ENCODE measurements at regions not wholly inside any gene's neighbourhood (a gene's known extent, or its start where the extent isn't known, plus 50 kb on each side); places are given as distances from the start of the nearest gene placed in this dataset.

- no peak overlapping the region for H3K9ac ChIP-seq (ENCODE audit: low read depth, low read length)
These were observed 908.9 kb upstream of the GYPC start for GRCh38 chr2:125747165-125747425.

More at GRCh38 chr2:125747165-125747425, 908.9 kb upstream of the GYPC start:
- H3K4ac ChIP-seq (ENCODE audit: low read depth, low read length), result no peak overlapping the region
- H3K9me3 ChIP-seq (ENCODE audit: control insufficient read depth, insufficient read depth, low read length), result peaks cover 16% of the 10 kb centered on the region
- no TSS peak for BruUV-seq (replicated peaks)
- no peak overlapping the region for H2AFZ ChIP-seq (replicated peaks; ENCODE audit: low read length, poor library complexity)
- no peak for ATAC-seq (ENCODE audit: low read depth)
- H2BK5ac ChIP-seq (ENCODE audit: low read depth, low read length, poor library complexity, severe bottlenecking), result no peak overlapping the region
- POLR2A ChIA-PET (ENCODE audit: unreplicated experiment), result no interaction called here
- no peaks in the 10 kb centered on the region for H3K4me1 ChIP-seq (ENCODE audit: control insufficient read depth, insufficient read depth, low read length)
- H2BK20ac ChIP-seq (ENCODE audit: low read depth, low read length), result no peak overlapping the region
- H2BK120ac ChIP-seq (ENCODE audit: low read depth, low read length), result no peak overlapping the region
- CTCF ChIA-PET, result no interaction called here
- no peaks in the 10 kb centered on the region for H4K20me1 ChIP-seq (ENCODE audit: insufficient read depth, low read length)
- H4K8ac ChIP-seq (ENCODE audit: low read depth in 2 of 2, low read length in 2 of 2), result no peak overlapping the region
- H2AK5ac ChIP-seq (ENCODE audit: low read depth, low read length), result no peak overlapping the region
- no peak for DNase-seq
- no peak overlapping the region for H3K27ac ChIP-seq (ENCODE audit: insufficient read depth, low read length)
- H3K79me1 ChIP-seq (ENCODE audit: low read depth in 1 of 2, low read length in 2 of 2), result no peaks in the 10 kb centered on the region
- H4K5ac ChIP-seq (ENCODE audit: low read depth, low read length), result no peak overlapping the region
- no peak overlapping the region for H2AK9ac ChIP-seq (replicated peaks; ENCODE audit: low read depth, low read length, poor library complexity)
- no peak overlapping the region for H3K14ac ChIP-seq (replicated peaks; ENCODE audit: low read depth, low read length)
- H3K23ac ChIP-seq (ENCODE audit: low read depth, low read length), result no peak overlapping the region
- H4K91ac ChIP-seq (ENCODE audit: insufficient read depth, low read depth, low read length), result no peak overlapping the region
- TF ChIP-seq CHD1 (IDR thresholded peaks at IDR 0.05; ENCODE audit: low read depth, low read length) (no peak), BHLHE40 (IDR thresholded peaks at IDR 0.05; ENCODE audit: low read depth, low read length) (no peak), RCOR1 (IDR thresholded peaks at IDR 0.05; ENCODE audit: insufficient replicate concordance, low read length) (no peak), MXI1 (IDR thresholded peaks at IDR 0.05; ENCODE audit: borderline replicate concordance, low read depth, low read length) (no peak), RAD21 (IDR thresholded peaks at IDR 0.05; ENCODE audit: low read length) (no peak), CEBPB (IDR thresholded peaks at IDR 0.05; ENCODE audit: low read depth, low read length) (no peak), SMC3 (IDR thresholded peaks at IDR 0.05; ENCODE audit: low read depth, low read length) (no peak), FOS (IDR thresholded peaks at IDR 0.05; ENCODE audit: low read depth, low read length) (no peak), MAZ (IDR thresholded peaks at IDR 0.05; ENCODE audit: borderline replicate concordance, low read depth, low read length) (no peak), MAFK (IDR thresholded peaks at IDR 0.05; ENCODE audit: low read depth, low read length) (no peak), NFE2L2 (IDR thresholded peaks at IDR 0.05; ENCODE audit: low read depth, low read length) (no peak), RFX5 (IDR thresholded peaks at IDR 0.05; ENCODE audit: low read depth, low read length) (no peak), POLR2A (IDR thresholded peaks at IDR 0.05; ENCODE audit: low read depth, low read length) (no peak), USF2 (IDR thresholded peaks at IDR 0.05; ENCODE audit: low read depth, low read length) (no peak), CTCF (conservative IDR thresholded peaks at IDR 0.05; ENCODE audit: low read depth, low read length) (no peak)
- TF ChIP-seq, protein P1, sequence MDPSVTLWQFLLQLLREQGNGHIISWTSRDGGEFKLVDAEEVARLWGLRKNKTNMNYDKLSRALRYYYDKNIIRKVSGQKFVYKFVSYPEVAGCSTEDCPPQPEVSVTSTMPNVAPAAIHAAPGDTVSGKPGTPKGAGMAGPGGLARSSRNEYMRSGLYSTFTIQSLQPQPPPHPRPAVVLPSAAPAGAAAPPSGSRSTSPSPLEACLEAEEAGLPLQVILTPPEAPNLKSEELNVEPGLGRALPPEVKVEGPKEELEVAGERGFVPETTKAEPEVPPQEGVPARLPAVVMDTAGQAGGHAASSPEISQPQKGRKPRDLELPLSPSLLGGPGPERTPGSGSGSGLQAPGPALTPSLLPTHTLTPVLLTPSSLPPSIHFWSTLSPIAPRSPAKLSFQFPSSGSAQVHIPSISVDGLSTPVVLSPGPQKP (IDR thresholded peaks at IDR 0.05; ENCODE audit: borderline replicate concordance, low read depth, low read length), result no peak
- in situ Hi-C loops (cut with MboI; ENCODE audit: low sequenced_read_pairs), result no loop called here
- no peaks in the 10 kb centered on the region for H3K9me1 ChIP-seq (ENCODE audit: insufficient read depth, low read length)
- H3K4me2 ChIP-seq (ENCODE audit: low read depth, low read length), result no peak overlapping the region
- no peaks in the 10 kb centered on the region for H3K27me3 ChIP-seq (ENCODE audit: control insufficient read depth, insufficient read depth, low read length)
- intact Hi-C loops (cut with micrococcal nuclease), result no loop called here
- H3K36me3 ChIP-seq (ENCODE audit: control insufficient read depth, insufficient read depth, low read length), result no peaks in the 10 kb centered on the region
- no peak overlapping the region for H3K4me3 ChIP-seq (ENCODE audit: insufficient read depth, low read depth, low read length)
- no peak overlapping the region for H3K56ac ChIP-seq (ENCODE audit: extremely low read depth, insufficient read depth, low read length)
- dilution Hi-C loops (cut with HindIII; ENCODE audit: low sequenced_read_pairs, unreplicated experiment), result no loop called here
- no peak overlapping the region for H2BK15ac ChIP-seq (ENCODE audit: low read depth, low read length)
- H3K18ac ChIP-seq (ENCODE audit: low read depth, low read length), result no peak overlapping the region

All from IMR-90 (cell line).